Activated CD4-positive, alpha-beta T cell treated with anti-CD3 and anti-CD28 coated beads for 36 hours (primary cell): ENCODE measurements at regions not wholly inside any gene's neighbourhood (a gene's known extent, or its start where the extent isn't known, plus 50 kb on each side); places are given as distances from the start of the nearest gene placed in this dataset.

Experiments
- ATAC-seq: fragments of 200-7000 bp; cut with Tn5 transposase; one replicate; pipeline ENCODE4 v1.10.0; 2021; ENCODE audit warnings: mild to moderate bottlenecking, moderate library complexity
- CTCF ChIA-PET: fragments of 350-600 bp; sonication (Branson Sonifier 250); formaldehyde crosslinking; loops from one replicate; lab custom pipeline; 2021; ENCODE audit warnings: antibody characterized with exemption; lab: Charles Lee
- POLR2A ChIA-PET: fragments of 350-600 bp; sonication (Branson Sonifier 250); formaldehyde crosslinking; loops from one replicate; lab custom pipeline; 2021; ENCODE audit warnings: antibody characterized with exemption, inconsistent platforms; lab: Charles Lee
- DNase-seq: peaks from one replicate; pipeline ENCODE4 v3.0.0-alpha.2; 2020
- H3K27ac Mint-ChIP-seq: one replicate; pipeline ENCODE4 v1.8.0; 2021; ENCODE audit warnings: mixed read lengths
- H3K27me3 Mint-ChIP-seq: one replicate; pipeline ENCODE4 v1.8.0; 2021; ENCODE audit warnings: mixed read lengths
- H3K36me3 Mint-ChIP-seq: one replicate; pipeline ENCODE4 v1.8.0; 2021; ENCODE audit warnings: low read depth, mixed read lengths
- H3K4me1 Mint-ChIP-seq: one replicate; pipeline ENCODE4 v1.8.0; 2021; ENCODE audit warnings: mixed read lengths
- H3K4me3 Mint-ChIP-seq: one replicate; pipeline ENCODE4 v1.8.0; 2021; ENCODE audit warnings: mild to moderate bottlenecking, moderate library complexity, mixed read lengths
- H3K9me3 Mint-ChIP-seq: one replicate; pipeline ENCODE4 v1.8.0; 2021; ENCODE audit warnings: low read depth, mixed read lengths
- intact Hi-C, 2 experiments: fragments of 100-400 bp; cut with DNase I in 1 of 2; cut with micrococcal nuclease in 1 of 2; formaldehyde crosslinking; loops; one replicate each; pipeline versions ENCODE4 v1.14.2 to v1.15.1; 2022 to 2024; cut with DNase I, micrococcal nuclease

DNA sequence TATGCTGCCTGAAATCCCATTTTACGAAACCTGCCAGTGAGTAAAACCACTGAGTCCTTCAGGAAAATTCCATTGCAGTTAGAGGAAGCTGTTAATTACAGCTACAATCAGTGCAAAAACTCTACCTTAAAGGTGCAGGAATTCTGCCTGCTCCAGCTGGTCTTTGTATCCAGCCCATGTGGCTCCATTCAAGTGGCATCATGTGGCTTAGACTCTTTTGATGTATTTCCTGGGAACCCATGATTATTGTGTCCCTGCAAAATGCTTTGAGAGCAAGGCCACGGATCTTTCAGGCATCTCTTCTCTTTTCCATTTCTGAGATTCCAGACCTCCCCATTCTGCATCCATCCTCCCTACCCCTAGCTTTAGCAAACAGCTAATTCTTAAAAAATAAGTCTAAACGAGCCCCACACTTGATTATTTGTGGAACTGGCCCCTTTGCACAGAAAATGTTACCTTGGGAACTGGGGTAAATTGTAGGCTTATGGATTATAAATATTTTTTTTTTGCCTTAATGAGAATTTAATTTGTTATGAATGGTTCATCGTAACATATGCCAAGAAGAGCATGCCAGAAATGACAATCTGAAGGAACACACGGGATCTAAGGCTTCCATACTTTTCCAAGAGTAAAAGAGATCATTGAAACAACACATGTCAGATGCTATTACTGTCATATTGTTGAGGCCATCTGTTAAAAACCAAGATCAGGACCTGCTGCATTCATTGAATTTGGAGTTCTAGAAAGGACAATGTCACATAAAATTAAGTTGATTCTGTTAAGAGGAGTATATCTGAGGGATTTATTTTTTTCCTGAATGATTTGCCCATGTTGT, 144.6 kb downstream of the TPH2 start:
- ChIA-PET POLR2A (no interaction called here), CTCF (interaction anchor here (1.2 kb wide), 1 partner anchor 9 kb away, joined by 3 read pairs; no protein-coding TSS in a partner anchor)
- H3K36me3 Mint-ChIP-seq, result no peaks in the 10 kb centered on the region
- peaks cover 13% of the 10 kb centered on the region for H3K27me3 Mint-ChIP-seq
- H3K4me3 Mint-ChIP-seq, result no peak overlapping the region
- intact Hi-C loops, result no loop called here
- H3K27ac Mint-ChIP-seq, result no peak overlapping the region
- DNase-seq, result no peak
- ATAC-seq, result no peak
- H3K4me1 Mint-ChIP-seq, result no peaks in the 10 kb centered on the region
- H3K9me3 Mint-ChIP-seq, result no peaks in the 10 kb centered on the region

DNA sequence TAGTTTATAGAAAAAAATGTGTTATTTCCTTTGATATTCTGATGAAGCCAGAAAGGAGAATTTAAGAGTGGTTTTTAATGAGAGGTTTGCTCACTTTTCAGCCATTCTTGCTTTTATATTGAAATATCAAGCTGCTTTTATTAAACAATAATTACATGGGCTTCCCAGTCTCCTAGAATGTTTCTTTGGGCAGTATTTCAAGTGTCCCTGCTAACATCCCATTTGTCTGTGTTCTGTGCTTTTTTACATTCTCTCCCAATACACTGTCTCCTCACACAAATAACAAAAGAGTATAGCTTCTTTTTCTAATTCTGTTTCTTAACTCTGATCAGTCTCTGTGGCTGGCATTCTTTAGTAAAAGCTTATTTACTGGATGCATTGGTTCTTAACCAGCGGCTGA, 145.4 kb downstream of the TPH2 start:
- H3K27me3 Mint-ChIP-seq, result peaks cover 13% of the 10 kb centered on the region
- ATAC-seq (no peak), DNase-seq (no peak)
- H3K4me3 Mint-ChIP-seq, result no peak overlapping the region
- no peaks in the 10 kb centered on the region for H3K36me3 Mint-ChIP-seq
- H3K9me3 Mint-ChIP-seq, result no peaks in the 10 kb centered on the region
- no peaks in the 10 kb centered on the region for H3K4me1 Mint-ChIP-seq
- intact Hi-C loops, result no loop called here
- no peak overlapping the region for H3K27ac Mint-ChIP-seq
- ChIA-PET POLR2A (interaction anchor here (0.6 kb wide), 1 partner anchor 39 kb away, joined by 3 read pairs; no protein-coding TSS in a partner anchor), CTCF (no interaction called here)

DNA sequence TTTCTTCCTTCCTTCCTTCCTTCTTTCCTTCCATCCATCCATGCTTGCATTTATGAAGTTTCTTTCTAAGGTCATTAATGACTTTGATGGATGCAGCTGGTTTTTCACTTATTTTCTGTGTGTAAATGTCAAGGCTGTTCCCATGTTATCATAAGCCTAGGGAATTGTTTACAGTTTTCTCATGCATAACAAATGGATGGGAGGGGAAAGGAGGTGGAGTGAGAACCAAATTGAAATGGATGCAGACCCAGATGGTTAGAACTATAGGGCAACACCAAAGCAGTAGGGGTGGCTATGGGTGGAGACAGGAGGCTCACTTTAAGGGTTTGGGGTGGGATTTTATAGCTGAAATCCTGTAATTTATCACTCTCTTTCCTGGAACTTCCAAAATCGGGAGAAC, 146.2 kb downstream of the TPH2 start:
- ChIA-PET POLR2A (no interaction called here), CTCF (interaction anchor here (0.6 kb wide), 1 partner anchor 653 kb away, joined by 3 read pairs; no protein-coding TSS in a partner anchor)
- intact Hi-C loops, result no loop called here
- no peaks in the 10 kb centered on the region for H3K9me3 Mint-ChIP-seq
- no peak overlapping the region for H3K27ac Mint-ChIP-seq
- DNase-seq, result no peak
- H3K36me3 Mint-ChIP-seq, result no peaks in the 10 kb centered on the region
- H3K4me1 Mint-ChIP-seq, result no peaks in the 10 kb centered on the region
- peaks cover 11% of the 10 kb centered on the region for H3K27me3 Mint-ChIP-seq
- no peak overlapping the region for H3K4me3 Mint-ChIP-seq
- no peak for ATAC-seq

DNA sequence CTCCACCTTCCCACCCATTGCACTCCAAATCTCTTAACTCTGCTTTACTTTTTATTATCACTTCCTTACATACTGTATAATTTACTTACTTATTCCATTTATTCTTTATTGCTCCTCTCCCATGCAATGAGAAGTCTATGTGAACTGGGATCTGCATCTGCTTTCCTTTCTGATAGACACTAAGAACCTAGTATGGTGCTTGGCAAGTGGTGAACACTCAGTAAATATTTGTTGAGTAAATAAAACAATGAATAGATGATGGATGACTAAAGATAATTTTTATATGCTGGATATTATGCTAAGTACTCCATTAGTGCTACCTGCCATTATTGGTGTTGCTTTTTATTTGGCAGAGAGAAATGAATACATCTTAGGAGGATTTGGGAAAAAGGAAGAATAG, 151.0 kb downstream of the TPH2 start:
- Mint-ChIP-seq H3K4me1 (no peaks in the 10 kb centered on the region), H3K27ac (no peak overlapping the region), H3K36me3 (no peaks in the 10 kb centered on the region), H3K9me3 (peaks cover 9% of the 10 kb centered on the region), H3K27me3 (peaks cover 2% of the 10 kb centered on the region), H3K4me3 (no peak overlapping the region)
- intact Hi-C loops, result no loop called here
- ChIA-PET CTCF (no interaction called here), POLR2A (no interaction called here)
- ATAC-seq (no peak), DNase-seq (no peak)

DNA sequence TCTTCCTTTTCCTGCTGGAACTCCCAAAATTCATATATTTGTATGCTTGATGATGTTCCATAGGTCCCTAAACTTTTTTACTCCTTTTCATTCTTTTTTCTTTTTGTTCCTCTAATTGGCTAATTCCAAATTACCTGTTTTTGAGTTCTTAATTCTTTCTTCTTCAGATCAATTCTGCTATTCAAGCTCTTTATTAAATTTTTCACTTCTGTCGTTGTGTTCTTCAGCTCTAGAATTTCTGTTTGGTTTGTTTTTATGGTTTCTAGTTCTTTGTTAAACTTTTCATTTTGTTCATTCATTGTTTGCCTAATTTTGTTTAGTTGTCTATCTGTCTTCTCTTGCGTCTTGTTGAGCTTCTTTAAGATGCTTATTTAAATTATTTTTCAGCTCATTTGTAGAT, 154.8 kb downstream of the TPH2 start:
- H3K36me3 Mint-ChIP-seq, result no peaks in the 10 kb centered on the region
- ATAC-seq (no peak), DNase-seq (no peak)
- no peak overlapping the region for H3K27ac Mint-ChIP-seq
- H3K4me1 Mint-ChIP-seq, result no peaks in the 10 kb centered on the region
- H3K9me3 Mint-ChIP-seq, result peaks cover 9% of the 10 kb centered on the region
- intact Hi-C loops, result no loop called here
- H3K27me3 Mint-ChIP-seq, result no peaks in the 10 kb centered on the region
- ChIA-PET POLR2A (no interaction called here), CTCF (no interaction called here)
- no peak overlapping the region for H3K4me3 Mint-ChIP-seq

DNA sequence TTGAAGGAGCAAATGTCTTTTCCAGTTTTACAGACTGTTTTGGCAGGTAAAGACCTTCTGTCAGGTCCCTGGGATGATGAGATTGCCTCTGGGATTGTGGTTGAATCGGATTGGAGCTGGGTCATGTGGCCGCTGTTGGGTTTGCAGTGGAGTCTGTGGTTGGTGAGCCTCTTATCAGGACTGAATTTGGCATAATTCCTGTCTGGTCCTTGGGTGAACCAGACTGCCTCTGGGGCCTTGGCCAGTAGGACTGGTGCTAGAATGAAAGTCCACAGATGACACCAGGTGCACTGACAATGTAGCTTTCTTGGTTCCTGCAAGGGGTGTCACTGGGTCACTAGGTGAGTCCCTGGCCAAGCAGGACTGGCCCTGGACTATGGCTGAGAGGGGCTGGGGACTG, 155.3 kb downstream of the TPH2 start:
- H3K4me3 Mint-ChIP-seq, result no peak overlapping the region
- CTCF ChIA-PET, result interaction anchor here (0.7 kb wide), 1 partner anchor 51 kb away, joined by 3 read pairs; no protein-coding TSS in a partner anchor

DNA sequence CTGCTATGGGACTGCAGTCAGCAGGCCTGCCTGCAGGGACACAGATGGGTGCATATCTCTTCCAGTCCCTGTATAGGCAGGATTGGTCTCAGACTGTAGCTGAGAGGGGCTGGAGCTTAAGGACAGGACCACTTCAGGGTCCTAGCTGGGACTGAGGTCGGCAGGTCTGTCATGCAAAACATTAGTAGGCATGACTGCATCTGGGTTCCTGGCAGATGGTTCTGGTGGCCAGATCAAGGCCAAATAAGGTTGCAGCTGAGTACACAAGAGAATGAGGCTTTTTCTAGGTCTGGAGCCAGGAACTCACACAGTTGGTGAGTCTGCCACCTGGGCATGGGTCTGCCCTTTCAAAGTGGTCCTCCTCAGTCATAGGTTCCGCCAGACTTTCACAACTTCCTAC, 155.8 kb downstream of the TPH2 start:
- H3K27me3 Mint-ChIP-seq, result no peaks in the 10 kb centered on the region
- H3K9me3 Mint-ChIP-seq, result peaks cover 9% of the 10 kb centered on the region
- H3K4me1 Mint-ChIP-seq, result no peaks in the 10 kb centered on the region
- no peak for DNase-seq
- H3K36me3 Mint-ChIP-seq, result no peaks in the 10 kb centered on the region
- H3K27ac Mint-ChIP-seq, result no peak overlapping the region
- ChIA-PET POLR2A (no interaction called here), CTCF (interaction anchor here (0.7 kb wide), 1 partner anchor 50 kb away, joined by 3 read pairs; no protein-coding TSS in a partner anchor)
- intact Hi-C loops, result no loop called here
- ATAC-seq, result no peak
- no peak overlapping the region for H3K4me3 Mint-ChIP-seq

More for the DNA sequence above, 155.3 kb downstream of the TPH2 start:
- Mint-ChIP-seq H3K27me3 (no peaks in the 10 kb centered on the region), H3K36me3 (no peaks in the 10 kb centered on the region), H3K27ac (no peak overlapping the region), H3K4me1 (no peaks in the 10 kb centered on the region), H3K9me3 (peaks cover 9% of the 10 kb centered on the region)
- intact Hi-C loops, result no loop called here
- DNase-seq (no peak), ATAC-seq (no peak)
- POLR2A ChIA-PET, result no interaction called here

DNA sequence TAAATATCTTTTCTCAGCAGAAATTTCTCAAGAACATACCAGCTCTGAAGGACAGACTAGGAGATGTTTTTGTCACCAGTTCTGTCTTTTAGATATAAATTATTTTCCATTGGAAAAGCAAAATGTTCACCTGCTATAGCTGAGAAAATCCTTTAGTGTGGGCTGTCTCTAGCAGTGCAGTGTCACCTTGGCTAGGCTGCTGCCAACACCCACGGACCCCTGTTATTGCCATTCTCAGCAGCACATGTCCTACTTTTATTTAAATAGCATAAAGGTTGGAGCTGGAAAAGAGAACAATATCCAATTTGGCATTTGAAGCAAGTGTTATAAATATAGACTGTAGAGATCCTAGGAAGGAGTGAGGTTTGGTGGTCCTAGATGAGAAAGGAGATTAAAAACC, 156.4 kb downstream of the TPH2 start:
- intact Hi-C loops, result no loop called here
- Mint-ChIP-seq H3K36me3 (no peaks in the 10 kb centered on the region), H3K27ac (no peak overlapping the region), H3K4me3 (no peak overlapping the region), H3K4me1 (no peaks in the 10 kb centered on the region), H3K27me3 (no peaks in the 10 kb centered on the region), H3K9me3 (peaks cover 9% of the 10 kb centered on the region)
- POLR2A ChIA-PET, result no interaction called here
- DNase-seq (no peak), ATAC-seq (no peak)
- CTCF ChIA-PET, result no interaction called here

DNA sequence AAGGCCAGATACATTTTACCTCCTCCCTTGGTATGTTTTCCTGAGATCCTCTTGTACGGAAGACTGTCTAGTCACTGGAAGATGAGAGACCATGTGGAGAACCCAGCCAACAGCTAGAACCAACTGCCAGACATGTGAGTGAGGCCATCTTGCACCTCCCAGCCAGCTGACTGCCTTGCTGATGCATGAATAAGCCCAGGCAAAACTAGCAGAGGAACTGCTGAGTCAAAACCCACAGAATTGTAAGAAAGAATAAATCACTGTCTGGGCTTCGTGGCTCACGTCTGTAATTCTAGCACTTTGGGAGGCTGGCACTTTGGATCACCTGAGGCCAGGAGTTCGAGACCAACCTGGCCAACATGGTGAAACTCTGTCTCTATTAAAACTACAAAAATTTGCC, 160.0 kb downstream of the TPH2 start:
- H3K27me3 Mint-ChIP-seq, result no peaks in the 10 kb centered on the region
- DNase-seq (no peak), ATAC-seq (no peak)
- H3K27ac Mint-ChIP-seq, result no peak overlapping the region
- H3K4me3 Mint-ChIP-seq, result no peak overlapping the region
- no peaks in the 10 kb centered on the region for H3K4me1 Mint-ChIP-seq
- intact Hi-C loops, result no loop called here
- H3K36me3 Mint-ChIP-seq, result no peaks in the 10 kb centered on the region
- ChIA-PET CTCF (interaction anchor here (0.7 kb wide), 1 partner anchor 15 kb away, joined by 3 read pairs; no protein-coding TSS in a partner anchor), POLR2A (no interaction called here)
- H3K9me3 Mint-ChIP-seq, result peaks cover 4% of the 10 kb centered on the region

DNA sequence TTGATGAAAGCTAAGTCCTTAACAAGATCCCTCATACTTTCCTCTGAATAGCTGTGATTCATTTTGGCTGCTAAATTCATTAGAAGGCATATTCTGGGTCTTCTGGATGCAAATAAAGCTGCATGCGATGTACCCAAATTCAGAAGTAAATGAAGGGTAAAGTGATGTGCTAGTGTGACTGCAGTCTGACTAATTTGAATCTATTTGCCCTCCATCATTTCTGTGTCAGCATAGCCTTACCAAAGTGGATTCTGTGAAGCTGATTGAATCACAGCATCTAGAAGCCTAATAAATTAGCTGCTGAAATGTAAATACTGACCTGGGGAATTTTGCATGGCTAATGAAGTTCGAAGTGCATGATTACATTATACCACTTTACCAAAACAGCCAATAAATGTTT, 162.2 kb downstream of the TPH2 start:
- Mint-ChIP-seq H3K9me3 (no peaks in the 10 kb centered on the region), H3K4me3 (no peak overlapping the region), H3K27ac (no peak overlapping the region), H3K27me3 (no peaks in the 10 kb centered on the region), H3K36me3 (no peaks in the 10 kb centered on the region), H3K4me1 (no peaks in the 10 kb centered on the region)
- ChIA-PET CTCF (interaction anchor here (0.6 kb wide), 1 partner anchor 1436 kb away, joined by 3 read pairs; no protein-coding TSS in a partner anchor), POLR2A (no interaction called here)
- ATAC-seq, result no peak
- DNase-seq, result no peak
- intact Hi-C loops, result no loop called here

DNA sequence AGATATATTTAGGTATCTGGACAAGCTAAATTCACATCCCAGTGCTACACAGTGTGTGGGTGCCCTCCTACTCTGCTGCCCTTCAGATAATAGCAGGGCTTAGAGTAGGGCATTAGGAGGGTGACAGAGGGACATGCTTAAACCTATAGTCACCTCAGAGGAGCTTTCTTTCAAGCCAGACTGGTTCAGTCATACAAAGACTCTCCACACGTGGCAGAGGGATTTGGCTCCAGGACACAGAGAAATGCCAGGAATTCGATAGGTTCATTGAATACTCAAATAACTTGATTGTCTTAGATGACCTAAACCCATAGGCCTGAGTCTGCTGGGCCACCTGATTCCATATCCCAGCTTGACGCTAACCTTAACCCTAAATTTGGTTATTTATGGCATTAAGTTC, 163.5 kb downstream of the TPH2 start:
- POLR2A ChIA-PET, result no interaction called here
- H3K27me3 Mint-ChIP-seq, result no peaks in the 10 kb centered on the region
- H3K4me1 Mint-ChIP-seq, result no peaks in the 10 kb centered on the region
- H3K9me3 Mint-ChIP-seq, result no peaks in the 10 kb centered on the region
- H3K4me3 Mint-ChIP-seq, result no peak overlapping the region
- CTCF ChIA-PET, result interaction anchor here (0.7 kb wide), 1 partner anchor 86 kb away, joined by 3 read pairs; no protein-coding TSS in a partner anchor
- intact Hi-C loops, result no loop called here
- H3K36me3 Mint-ChIP-seq, result no peaks in the 10 kb centered on the region
- no peak overlapping the region for H3K27ac Mint-ChIP-seq
- no peak for DNase-seq
- ATAC-seq, result no peak

DNA sequence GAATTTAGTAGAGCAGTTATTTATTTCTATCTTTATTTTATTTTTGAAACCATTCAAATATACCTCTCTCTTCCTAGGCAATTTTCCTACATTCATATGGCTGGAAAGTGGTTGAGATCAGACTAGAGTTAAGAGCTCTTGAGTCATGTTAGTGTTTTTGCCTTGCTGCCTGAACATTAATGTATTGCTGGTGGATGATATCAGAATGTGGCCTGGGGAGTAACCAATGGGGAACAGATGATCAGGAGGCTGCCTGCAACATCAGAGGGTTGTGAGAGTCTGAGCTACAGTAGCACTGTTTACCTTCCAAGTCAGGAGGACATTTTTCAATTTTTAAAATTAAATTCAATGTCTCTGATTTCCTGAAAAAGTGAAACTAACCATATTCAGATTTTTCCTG, 166.3 kb upstream of the TRHDE start:
- Mint-ChIP-seq H3K36me3 (no peaks in the 10 kb centered on the region), H3K4me3 (no peak overlapping the region), H3K27ac (no peak overlapping the region), H3K4me1 (no peaks in the 10 kb centered on the region), H3K27me3 (no peaks in the 10 kb centered on the region), H3K9me3 (no peaks in the 10 kb centered on the region)
- no peak for ATAC-seq
- DNase-seq, result no peak
- ChIA-PET CTCF (no interaction called here), POLR2A (no interaction called here)
- intact Hi-C loops, result no loop called here
